Islet of Langerhans (tissue), 1 donor: ENCODE measurements at regions not wholly inside any gene's neighbourhood (a gene's known extent, or its start where the extent isn't known, plus 50 kb on each side); places are given as distances from the start of the nearest gene placed in this dataset.
"Not testable (repeated sequence)": the region's sequence is repeated elsewhere in the genome, so short reads cannot be mapped to it uniquely, and the experiment has no call there.

Source experiments
- FAIRE-seq: peaks from one replicate; lab custom pipeline; 2011; peaks lifted over from hg19 to GRCh38; lab: Jason Lieb, UNC

DNA sequence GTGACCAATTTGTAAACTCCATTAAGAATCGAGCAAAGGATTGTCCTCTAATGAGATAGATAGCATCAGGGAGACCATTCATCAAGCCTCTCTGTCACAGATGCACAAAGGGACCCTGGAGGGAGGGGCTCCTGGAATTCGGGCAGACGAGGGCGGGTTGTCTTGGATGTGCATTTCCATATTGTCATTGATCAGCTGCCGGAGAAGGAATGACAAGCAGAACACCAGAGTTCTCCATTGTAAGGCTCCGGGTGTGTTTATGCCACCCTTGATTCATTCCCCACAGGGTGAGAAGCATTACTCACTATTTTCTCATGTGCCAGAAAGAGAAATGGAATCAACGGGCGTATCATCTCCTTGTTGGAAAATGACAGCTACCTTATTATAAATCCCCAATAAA is 167.5 kb downstream of the EBLN2 start:
- no peak for FAIRE-seq

DNA sequence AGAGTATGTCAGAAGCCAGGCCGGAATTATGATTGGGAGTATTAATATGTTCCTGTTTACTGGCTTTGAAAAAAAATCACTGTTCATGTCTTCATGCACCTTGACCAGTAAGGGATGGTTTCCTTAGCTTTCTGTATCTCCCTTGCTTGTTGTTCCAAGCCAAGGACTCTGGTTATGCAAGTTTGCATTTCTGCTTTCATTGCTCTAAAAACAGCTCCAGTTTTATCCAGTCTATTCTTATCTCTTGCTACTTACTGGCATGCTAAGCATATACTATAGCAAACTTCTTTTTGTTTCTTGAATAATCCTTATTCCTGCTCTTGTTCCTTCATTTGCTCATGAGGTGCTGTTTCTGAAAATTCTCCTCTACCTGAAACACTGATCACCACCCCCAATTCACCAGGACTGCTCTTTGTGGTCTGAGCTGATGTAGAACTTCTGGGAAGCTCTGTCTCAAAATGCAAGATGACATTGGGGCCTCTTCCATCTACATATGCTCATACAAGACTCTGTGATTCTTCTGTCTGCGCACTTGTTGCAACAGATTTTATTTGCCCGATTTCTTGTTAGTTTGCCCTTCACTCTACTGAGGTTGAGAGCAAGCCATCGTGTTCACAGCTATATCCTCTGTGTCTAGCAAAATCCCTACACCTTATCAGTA is 173.0 kb downstream of the EBLN2 start:
- FAIRE-seq: no peak

DNA sequence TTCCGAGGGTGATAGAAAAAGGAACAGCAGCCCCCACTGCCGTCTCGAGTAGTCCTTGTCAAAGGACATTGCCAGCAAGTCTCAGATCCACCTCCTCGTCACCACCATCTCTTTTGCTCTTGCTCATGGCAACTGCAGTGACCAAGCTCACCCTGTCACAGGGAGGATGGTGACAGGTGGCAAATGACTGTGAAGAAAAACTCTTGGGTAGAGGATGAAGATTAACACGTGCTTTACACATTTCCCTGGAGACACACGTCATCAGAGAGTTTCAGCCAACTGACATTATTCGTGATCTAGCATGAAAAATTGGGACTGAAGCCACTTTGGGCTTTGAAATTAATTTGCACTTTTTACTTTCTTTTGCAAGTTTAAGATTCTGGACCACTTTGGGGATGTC is 174.3 kb downstream of the EBLN2 start:
- no peak for FAIRE-seq

DNA sequence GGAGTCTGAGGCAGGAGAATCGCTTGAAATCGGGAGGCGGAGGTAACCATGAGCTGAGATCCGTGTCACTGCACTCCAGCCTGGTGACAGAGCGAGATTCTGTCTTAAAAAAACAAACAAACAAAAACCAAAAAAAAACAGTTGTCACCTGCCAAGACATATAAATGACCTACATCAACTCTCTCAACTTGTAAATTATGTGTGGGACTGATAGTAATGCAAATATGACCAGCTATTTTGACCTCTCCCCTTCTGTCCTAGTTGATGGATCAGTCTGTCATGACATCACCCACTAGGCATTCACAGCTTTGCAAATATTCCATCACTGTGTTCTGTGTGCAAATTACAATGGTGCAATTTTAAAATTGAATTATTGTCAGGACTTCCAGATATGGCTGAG is 175.4 kb downstream of the EBLN2 start:
- no peak for FAIRE-seq

DNA sequence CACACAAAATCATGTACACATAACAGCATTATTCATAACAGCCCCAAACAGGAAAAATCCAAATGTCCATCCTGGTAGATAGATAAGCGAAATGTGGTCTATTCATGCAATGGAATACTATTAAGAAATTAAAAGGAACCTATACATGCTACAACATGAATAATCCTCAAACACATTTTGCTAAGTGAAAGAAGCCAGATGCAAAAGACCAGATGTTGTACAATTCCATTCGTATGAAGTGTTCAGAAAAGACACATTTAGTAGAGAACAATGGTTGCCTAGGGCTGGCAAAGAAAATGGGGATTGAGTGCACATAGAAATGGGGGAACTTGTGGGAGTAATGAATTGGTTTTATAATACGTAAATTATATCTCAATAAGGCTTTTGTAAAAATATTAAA is 182.3 kb downstream of the EBLN2 start:
- FAIRE-seq: no peak

DNA sequence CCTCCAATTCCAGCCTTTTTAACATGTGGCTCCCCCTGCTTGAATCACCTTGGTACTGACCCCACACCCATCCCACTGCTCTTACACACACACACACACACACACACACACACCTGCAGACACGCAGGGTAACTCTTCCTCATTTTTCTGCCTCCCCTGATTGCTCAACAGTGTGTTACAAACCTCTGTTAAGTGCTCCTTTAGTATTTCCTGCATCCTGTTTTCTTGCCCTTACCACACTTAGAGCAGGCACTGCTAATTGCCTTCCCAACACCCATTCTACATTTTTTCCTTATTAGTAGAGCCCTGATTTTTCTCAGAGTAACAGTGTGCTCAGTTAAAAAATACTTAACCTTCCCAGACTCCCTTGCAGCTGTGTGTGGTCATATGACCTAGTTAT is 184.0 kb downstream of the EBLN2 start:
- no peak for FAIRE-seq

DNA sequence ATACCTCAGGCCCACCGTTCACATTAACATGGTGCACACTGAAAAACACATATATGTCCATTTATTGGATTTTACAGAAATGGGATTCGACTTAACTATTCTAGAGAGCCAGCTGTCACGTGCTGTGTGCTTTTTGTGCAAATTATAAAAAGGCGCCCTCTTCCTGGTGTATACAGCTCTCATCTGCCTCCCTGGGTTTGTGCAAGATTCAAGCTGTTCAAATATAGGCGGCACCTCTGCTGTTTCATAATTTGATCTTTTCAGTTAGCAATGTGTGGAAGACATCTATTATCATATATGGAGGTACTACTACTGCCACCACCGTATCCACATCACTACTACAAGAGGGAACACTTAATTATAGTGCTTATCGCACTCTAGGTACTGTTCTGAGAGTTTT is 187.6 kb downstream of the EBLN2 start:
- no peak for FAIRE-seq

DNA sequence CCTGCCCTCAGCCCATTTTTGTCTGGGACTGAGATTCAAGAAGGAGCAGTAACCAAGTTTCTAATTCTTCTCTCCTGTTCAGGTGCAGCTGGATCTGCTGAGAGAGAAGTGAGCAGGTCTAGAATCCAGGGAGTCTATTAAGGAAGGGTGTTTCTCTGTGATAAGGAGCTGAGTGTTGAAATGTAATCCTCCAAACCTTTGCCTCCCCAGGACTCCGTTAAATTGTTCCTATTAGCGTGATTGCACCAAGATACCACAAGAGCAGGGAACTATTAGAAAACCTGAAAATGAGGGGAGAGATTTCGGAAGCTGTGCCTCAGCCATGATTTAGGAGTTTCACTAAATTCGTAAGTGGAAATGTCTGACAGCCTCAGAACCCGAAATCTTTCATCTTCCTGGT is 192.6 kb downstream of the EBLN2 start:
- no peak for FAIRE-seq

DNA sequence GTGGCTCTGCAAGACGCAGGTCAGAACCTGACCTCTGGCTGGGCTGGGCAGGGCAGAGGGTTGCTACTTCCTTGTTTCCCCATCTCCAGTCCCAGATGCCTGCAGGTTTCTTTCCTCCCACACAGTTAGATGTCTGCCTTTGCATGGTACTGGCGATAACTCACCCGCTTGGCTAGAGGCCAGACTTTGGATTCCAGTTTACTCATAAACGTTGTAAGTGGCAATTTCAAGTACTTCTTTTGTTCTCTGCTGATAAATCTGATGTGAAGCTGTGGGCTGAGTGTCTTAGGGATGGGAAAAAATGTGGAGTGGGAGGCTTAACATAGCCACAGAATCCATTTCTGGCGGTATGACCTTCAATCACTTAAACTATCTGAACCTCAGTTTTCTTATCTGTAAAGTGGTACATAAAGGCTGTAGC is 194.2 kb downstream of the EBLN2 start:
- FAIRE-seq: no peak

DNA sequence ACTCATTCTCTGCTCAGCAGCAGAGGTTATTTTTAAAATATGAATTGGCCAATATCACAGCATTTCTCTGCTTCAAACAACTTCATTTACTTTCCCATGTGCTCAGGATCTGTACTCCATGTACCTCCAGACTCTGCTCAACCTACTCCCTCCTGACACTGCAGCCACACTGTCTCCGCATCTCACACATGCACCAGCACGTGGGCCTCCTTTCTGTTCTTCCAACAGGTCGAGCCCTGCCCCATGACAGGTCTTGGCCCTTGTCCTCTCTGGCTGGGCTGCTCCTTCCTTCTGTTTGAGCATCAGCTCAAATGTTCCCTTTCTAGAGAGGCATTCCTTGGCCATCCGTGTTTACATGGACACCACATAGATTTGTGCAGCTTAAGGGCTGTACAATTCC is 195.7 kb downstream of the EBLN2 start:
- no peak for FAIRE-seq

DNA sequence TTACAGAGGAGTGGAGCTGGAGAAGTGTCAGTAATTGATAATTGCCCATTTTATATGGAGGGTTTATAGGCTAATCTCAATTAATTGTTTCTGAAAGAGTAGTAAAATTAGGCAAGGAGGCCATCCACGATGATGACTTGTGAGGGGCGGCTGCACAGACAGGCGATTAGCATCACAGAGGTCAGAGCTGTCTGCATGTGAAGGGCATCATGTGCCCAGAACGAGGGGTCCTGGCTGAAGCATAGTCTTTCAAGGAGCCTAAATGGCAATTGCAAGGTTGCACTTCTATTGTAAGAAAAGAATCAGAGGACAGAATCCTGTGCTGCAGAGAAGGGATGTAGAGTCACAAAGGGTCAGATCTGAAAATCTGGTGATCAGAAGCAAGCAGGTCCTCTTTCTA is 196.6 kb downstream of the EBLN2 start:
- no peak for FAIRE-seq

DNA sequence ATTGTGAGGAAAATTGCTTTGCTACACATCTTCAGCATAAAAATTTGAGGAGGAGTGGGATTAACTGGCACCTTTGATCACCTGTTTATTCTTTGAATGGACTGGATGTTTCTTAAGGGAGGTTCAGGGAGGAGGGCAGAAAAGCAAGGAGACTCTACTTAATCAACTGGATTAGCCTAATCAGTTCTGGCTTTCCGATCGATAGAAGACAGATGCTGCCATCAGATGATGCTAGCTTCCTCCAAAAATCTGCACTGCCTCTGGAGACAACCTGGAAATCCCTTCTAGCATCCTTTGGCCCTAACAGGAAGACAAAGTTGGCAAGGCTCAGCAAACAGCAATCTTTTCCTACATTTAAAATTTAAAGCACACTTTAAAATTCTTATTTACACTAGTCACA is 197.8 kb downstream of the EBLN2 start:
- no peak for FAIRE-seq

DNA sequence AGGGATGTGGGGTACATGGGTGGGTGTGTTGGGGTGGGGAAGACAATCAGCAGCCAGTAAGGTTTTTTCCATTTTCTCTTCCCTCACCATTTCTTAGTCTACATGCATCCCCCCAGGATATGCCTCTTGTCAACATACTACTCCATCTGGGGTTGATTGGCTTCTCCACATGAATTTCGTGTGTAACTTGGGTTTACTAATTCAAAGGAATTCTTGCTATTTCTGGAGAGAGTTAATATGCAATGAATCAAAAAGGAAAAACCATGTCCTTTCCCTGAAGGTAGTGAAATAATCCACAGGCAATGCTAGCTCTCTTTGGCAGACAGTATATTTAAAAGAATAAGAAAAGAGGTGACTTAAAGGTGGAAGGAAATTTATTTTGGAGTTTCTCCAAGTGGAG is 198.4 kb downstream of the EBLN2 start:
- no peak for FAIRE-seq

DNA sequence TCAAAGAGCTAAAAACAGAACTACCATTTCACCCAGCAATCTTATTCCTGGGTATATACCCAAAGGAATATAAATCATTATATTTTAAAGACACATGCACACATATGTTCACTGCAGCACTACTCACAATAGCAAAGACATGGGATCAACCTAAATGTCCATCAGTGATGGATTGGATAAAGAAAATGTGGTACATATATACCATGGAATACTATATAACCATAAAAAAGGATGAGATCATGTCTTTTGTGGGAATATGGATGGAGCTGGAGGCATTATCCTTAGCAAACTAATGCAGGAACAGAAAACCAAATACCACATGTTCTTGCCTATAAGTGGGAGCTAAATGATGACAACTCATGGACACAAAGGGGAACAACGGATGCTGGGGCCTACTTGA is 205.1 kb downstream of the EBLN2 start:
- not testable (repeated sequence) for FAIRE-seq

DNA sequence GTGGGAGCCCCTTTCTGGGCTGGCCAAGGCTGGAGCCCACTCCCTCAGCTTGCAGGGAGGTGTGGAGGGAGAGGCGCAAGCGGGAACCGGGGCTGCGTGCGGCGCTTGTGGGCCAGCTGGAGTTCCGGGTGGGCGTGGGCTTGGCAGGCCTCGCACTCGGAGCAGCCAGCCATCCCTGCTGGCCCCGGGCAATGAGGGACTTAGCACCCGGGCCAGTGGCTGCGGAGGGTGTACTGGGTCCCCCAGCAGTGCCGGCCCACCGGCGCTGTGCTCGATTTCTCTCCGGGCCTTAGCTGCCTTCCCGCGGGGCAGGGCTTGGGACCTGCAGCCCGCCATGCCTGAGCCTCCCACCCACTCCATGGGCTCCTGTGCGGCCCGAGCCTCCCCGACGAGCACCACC is 207.7 kb downstream of the EBLN2 start:
- FAIRE-seq: not testable (repeated sequence)

DNA sequence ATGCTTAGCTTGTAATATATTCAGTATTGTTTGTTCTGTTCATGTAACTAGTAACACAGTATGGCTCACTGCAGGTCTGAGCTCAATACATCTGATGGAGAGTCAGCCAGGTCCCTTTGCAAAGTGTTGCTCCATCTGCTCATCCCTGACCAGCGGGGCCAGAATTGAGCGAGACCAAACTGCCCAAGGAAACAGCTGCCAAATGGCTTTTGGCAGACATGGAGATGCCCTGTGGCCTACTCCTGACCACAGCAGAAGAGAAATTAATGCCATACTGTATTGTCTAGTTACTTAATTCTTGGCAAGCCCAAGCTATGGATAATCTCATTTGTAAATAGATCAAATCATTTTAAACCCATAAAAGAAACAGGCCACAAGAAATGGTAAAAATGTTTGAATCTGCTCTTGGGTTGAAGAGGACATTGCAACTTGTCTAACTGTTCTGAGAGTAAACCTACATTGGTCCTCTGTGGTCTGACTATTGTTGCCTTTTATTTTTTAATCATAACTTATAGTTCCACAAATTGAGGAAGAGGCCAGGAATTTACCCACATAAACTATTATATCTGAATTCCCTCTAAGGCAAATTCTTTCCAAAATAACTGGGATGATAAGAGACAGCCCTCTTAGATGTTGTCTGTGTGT is 209.5 kb downstream of the EBLN2 start:
- no peak for FAIRE-seq

DNA sequence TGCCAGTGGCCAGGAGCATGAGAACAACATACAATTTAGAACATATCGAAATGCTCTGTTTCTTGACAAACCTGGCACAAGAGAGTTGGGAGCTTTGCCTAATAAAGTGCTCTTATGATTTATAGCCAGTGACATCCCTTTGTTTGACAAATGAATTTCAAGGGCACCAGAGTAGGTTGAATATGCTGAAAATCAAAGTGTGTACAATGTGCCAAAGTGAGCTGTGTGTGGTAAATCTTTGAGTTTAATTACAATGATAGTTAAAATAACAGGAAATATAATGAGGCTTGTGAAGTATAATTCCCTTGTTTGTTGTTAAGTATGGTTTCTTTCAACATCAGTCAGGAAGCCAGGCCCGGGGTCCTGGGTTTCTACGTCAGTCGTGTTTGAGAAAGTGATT is 211.9 kb downstream of the EBLN2 start:
- no peak for FAIRE-seq

DNA sequence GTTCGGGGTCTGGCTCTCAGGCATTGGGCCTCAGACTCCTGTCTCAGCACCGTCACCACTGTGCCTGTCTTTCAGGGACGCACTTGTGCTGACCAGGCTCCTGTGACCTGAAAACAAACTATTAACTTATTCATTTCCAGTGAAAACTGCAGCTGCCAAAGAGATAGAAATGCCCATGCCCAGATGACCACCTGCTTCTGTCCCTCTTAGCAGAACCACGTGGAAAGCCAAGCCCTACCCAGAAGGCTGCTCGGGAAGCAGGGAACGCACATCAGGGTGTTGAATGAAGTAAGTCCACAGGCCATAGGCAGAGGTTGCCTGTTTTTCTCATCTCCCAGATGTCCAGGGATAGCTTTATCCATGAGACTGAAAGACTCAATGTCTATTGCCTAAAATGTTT is 219.3 kb downstream of the EBLN2 start:
- no peak for FAIRE-seq

DNA sequence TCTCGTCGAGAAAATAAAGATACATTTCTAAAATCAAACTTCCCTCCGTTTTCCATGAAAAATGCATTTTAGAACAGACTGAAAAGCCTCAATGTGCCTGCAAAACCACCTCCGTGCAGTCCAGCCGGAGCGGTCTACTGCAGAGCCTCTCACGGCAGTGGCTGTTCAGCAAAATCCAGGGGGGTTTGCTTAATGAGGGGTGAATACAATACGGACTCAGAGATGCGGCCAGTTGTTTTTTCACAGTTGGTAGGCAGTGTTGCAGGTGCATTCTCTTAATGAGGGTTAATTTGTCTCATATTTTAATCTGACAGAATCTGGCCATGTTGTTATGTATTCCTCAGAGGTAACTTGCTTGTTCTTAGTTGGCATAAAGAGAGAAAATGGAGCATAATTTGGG is 223.0 kb downstream of the EBLN2 start:
- no peak for FAIRE-seq

DNA sequence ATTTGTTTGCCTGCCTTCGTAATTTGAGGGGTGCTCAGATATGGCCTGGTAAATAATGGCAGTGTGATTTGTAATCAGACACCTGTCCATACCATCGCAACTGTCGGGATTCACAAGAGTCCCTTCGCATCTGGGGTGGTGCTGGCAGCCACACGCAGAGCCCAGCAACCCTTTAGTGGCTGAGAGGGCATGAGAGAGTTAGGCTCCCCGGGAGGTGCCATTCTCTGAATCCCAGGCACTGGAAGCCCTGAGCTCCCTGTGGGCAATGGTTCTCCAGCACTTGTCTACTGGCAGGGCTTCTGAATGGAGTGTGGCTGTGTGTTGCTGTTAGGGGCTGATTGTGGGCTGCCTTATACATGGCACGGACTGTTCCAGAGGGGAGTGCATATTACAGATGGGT is 230.1 kb downstream of the EBLN2 start:
- FAIRE-seq: no peak

DNA sequence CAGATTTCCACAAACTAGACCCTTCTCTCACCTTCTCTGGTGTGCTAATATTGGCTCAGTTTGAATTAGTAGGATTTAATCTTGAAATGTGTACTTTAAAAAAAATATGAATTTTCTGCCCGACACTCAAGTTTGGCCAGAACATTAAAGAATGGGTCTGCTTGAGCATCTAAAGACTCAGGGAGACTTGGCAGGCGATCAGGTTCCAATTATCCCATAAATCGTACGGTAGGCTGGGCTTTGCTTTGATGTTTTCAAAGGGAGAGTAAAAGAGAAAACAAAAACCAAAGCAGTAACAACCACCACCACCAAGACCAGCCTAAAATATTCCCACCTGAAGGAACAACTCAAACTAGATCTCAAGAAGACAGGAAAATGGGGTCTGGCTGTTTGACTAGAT is 230.8 kb downstream of the EBLN2 start:
- no peak for FAIRE-seq

DNA sequence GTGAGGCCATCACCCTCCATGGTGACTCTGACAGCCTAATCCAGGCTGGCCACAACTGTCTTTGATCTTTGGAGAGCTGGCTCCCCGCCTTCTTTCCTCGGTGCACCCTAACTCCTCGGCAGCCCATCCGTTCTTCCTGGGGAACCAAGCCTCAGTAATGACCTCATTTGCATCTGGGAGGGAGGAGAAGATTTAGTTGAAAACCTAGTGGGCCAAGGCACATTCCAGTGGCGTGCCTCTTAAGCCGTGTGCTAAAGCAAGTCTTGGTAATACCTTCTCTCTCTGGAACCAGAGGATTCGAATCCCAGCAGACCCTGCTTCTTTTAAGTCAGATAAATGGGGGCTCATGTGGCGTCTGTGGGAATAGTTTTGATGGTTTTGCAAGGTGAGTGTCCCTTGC is 233.1 kb downstream of the EBLN2 start:
- no peak for FAIRE-seq

DNA sequence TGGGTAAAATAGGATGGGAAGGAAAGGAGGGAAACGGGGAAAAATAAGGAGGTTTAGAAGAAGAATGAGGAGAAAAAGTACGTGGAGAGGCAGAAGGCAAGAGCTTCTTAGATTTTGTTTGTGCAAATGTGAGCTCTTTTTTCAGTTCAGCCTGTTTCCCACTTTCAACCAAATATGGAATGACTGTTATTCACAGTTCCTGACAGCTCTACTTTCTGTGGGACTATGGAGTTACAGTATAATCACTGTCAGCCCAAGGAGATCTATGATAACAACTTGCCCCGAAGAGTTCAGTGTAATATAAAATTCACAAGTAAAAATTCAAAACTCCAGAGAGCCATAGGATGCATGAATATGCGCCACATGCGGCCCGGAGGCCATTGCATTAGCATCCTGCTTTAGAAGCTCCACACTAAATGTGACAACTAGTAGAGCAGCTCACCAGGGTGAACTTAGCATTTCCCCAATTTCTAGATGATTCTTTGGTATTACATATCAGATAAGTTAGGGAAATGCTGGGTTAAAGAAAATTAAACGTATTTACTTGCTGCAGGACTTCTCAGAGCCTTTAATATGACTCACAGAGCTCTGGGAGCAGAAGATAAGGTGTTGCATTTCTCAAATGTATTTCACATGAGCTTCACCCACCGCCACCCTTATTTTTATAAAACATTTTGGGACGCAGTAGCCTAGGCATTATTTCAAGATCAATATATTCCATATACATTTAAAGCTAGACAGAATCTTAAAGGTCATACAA is 234.6 kb downstream of the EBLN2 start:
- no peak for FAIRE-seq

DNA sequence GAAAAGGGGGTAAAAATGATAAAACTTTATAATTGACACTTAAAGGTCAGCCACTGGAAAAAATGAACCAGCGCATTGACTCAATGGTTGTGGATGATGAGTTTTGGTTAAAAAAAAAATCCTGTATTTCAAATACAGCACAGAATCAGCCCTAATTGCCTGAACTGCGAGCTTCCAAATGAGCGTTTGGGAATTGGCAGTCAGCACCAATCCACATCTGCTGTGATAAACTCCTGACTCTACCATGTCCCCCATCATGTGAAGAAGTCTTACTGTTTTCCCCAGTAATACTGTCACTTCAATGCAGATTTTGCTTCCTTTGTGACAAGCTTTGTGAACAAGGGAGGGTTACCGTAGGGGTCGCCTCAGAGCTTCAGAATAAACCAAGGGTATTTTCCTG is 235.4 kb downstream of the EBLN2 start:
- FAIRE-seq: no peak
